Liver (tissue), 8 donors: ENCODE measurements at regions not wholly inside any gene's neighbourhood (a gene's known extent, or its start where the extent isn't known, plus 50 kb on each side); places are given as distances from the start of the nearest gene placed in this dataset.

ENCODE experiments used
- DNase-seq: peaks from one replicate; pipeline ENCODE4 v3.0.0-alpha.2; 2017; ENCODE audit warnings: low spot score
- H3K27ac ChIP-seq, 2 donors: one replicate each; pipeline ENCODE4 v1.7.0; 2013; ENCODE audit warnings: inconsistent platforms in 2 of 2, low read length in 2 of 2, control low read depth in 1 of 2, low read depth in 1 of 2, mild to moderate bottlenecking in 1 of 2
- H3K27me3 ChIP-seq, 4 donors: one replicate each; pipeline versions ENCODE4 v1.6.1 to v1.7.0; 2013; ENCODE audit warnings: low read length in 3 of 4, inconsistent platforms in 1 of 4, mild to moderate bottlenecking in 1 of 4, moderate library complexity in 1 of 4; ENCODE audit not compliant: control insufficient read depth in 4 of 4, insufficient read depth in 4 of 4
- H3K36me3 ChIP-seq, 4 donors: one replicate each; pipeline versions ENCODE4 v1.6.1 to v1.7.0; 2013; ENCODE audit warnings: low read length in 3 of 4, mild to moderate bottlenecking in 3 of 4, low read depth in 1 of 4, moderate library complexity in 1 of 4; ENCODE audit not compliant: control insufficient read depth in 4 of 4, insufficient read depth in 3 of 4
- H3K4me1 ChIP-seq, 4 donors: one replicate each; pipeline versions ENCODE4 v1.6.1 to v1.7.0; 2013; ENCODE audit warnings: low read length in 3 of 4, mild to moderate bottlenecking in 3 of 4, moderate library complexity in 1 of 4; ENCODE audit not compliant: control insufficient read depth in 4 of 4, insufficient read depth in 4 of 4
- H3K4me3 ChIP-seq, 3 donors: one replicate each; pipeline versions ENCODE4 v1.6.1 to v1.7.0; 2013; ENCODE audit warnings: low read length in 3 of 3, control low read depth in 1 of 3, low read depth in 1 of 3, mild to moderate bottlenecking in 1 of 3
- H3K9ac ChIP-seq, 2 donors: one replicate each; pipeline ENCODE4 v1.7.0; 2013; ENCODE audit warnings: low read length in 2 of 2, mild to moderate bottlenecking in 2 of 2, moderate library complexity in 2 of 2, control low read depth in 1 of 2, low read depth in 1 of 2
- H3K9me3 ChIP-seq, 4 donors: one replicate each; pipeline versions ENCODE4 v1.6.1 to v1.7.0; 2013; ENCODE audit warnings: low read length in 3 of 4; ENCODE audit not compliant: control insufficient read depth in 4 of 4
- ATF3 ChIP-seq: IDR thresholded peaks from 2 replicates; pipeline ENCODE4 v1.6.1; 2016; ENCODE audit warnings: antibody characterized with exemption
- EGR1 ChIP-seq, 2 donors: IDR thresholded peaks; 2 replicates each; pipeline ENCODE4 v1.6.1; 2016 to 2018; ENCODE audit warnings: antibody characterized with exemption in 2 of 2, low read depth in 2 of 2
- FOXA1 ChIP-seq: IDR thresholded peaks from 2 replicates; pipeline ENCODE4 v1.6.1; 2016; ENCODE audit warnings: antibody characterized with exemption
- FOXA2 ChIP-seq: IDR thresholded peaks from 2 replicates; pipeline ENCODE4 v1.6.1; 2016; ENCODE audit warnings: antibody characterized with exemption
- GABPA ChIP-seq, 2 donors: IDR thresholded peaks in 1 of 2; conservative IDR thresholded peaks in 1 of 2; 2 replicates each; pipeline ENCODE4 v1.6.1; 2016; ENCODE audit warnings: antibody characterized with exemption in 2 of 2, mild to moderate bottlenecking in 1 of 2, moderate library complexity in 1 of 2
- HNF4A ChIP-seq, 2 donors: conservative IDR thresholded peaks; 2 replicates each; pipeline ENCODE4 v1.6.1; 2016; ENCODE audit warnings: antibody characterized with exemption in 2 of 2, mild to moderate bottlenecking in 2 of 2
- JUND ChIP-seq, 2 donors: IDR thresholded peaks; 2 replicates each; pipeline ENCODE4 v1.6.1; 2016; ENCODE audit warnings: antibody characterized with exemption in 2 of 2
- MAX ChIP-seq: IDR thresholded peaks from 2 replicates; pipeline ENCODE4 v1.6.1; 2016; ENCODE audit warnings: antibody characterized with exemption
- NR2F2 ChIP-seq: IDR thresholded peaks from 2 replicates; pipeline ENCODE4 v1.6.1; 2016; ENCODE audit warnings: antibody characterized with exemption
- RAD21 ChIP-seq, 2 donors: IDR thresholded peaks; 2 replicates each; pipeline ENCODE4 v1.6.1; 2016; ENCODE audit warnings: antibody characterized with exemption in 2 of 2, mild to moderate bottlenecking in 2 of 2
- RXRA ChIP-seq, 2 donors: IDR thresholded peaks; 2 replicates each; pipeline ENCODE4 v1.6.1; 2017 to 2018; ENCODE audit warnings: antibody characterized with exemption in 2 of 2, mild to moderate bottlenecking in 1 of 2
- SP1 ChIP-seq: IDR thresholded peaks from 2 replicates; pipeline ENCODE4 v1.6.1; 2018; ENCODE audit warnings: antibody characterized with exemption, mild to moderate bottlenecking
- WGBS: extraction: QIAGEN DNeasy Blood & Tissue Kit; methylation state at CpG from one replicate; pipeline ENCODE4 v1.1.7; 2013; 5-methylcytosine and 5-hydroxymethylcytosine counted together
- TF ChIP-seq, protein P1 (sequence below): fragments of 150-350 bp; IDR thresholded peaks from 2 replicates; pipeline ENCODE4 v1.5.1; 2017; ENCODE audit warnings: improper control_type of control experiment, low read depth, low read length; ENCODE audit not compliant: missing input control
- TF ChIP-seq, protein P2 (sequence below): IDR thresholded peaks from 2 replicates; pipeline ENCODE4 v1.6.1; 2016; ENCODE audit warnings: antibody characterized with exemption, mild to moderate bottlenecking
- donor health status: healthy.
- donor health status: healthy.
- donor health status: healthy.
- donor health status: healthy.
- donor health status: healthy.

DNA sequence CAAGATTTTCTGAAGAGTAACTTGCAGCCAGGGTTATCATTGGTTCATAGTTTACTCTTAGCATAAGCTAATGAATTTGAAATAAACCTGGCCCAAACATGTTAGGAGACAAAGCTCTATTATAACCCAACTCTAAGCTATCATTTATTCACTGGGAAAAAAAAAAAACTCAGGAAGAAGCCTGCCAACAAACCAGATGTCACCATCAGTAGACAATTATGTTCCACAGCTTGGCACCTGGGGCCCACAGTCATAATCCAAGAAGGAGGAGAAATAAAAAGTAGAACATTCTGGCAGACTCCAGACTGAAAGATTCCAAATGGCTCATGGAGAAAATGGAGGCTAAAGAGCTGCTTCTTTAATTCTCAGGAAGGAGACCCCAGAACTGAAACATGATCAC, 100.0 kb upstream of the CNR1 start (continued):
- TF ChIP-seq, protein P1, sequence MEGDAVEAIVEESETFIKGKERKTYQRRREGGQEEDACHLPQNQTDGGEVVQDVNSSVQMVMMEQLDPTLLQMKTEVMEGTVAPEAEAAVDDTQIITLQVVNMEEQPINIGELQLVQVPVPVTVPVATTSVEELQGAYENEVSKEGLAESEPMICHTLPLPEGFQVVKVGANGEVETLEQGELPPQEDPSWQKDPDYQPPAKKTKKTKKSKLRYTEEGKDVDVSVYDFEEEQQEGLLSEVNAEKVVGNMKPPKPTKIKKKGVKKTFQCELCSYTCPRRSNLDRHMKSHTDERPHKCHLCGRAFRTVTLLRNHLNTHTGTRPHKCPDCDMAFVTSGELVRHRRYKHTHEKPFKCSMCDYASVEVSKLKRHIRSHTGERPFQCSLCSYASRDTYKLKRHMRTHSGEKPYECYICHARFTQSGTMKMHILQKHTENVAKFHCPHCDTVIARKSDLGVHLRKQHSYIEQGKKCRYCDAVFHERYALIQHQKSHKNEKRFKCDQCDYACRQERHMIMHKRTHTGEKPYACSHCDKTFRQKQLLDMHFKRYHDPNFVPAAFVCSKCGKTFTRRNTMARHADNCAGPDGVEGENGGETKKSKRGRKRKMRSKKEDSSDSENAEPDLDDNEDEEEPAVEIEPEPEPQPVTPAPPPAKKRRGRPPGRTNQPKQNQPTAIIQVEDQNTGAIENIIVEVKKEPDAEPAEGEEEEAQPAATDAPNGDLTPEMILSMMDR, result no peak
- no peak for TF ChIP-seq RAD21 (IDR thresholded peaks at IDR 0.05)
- TF ChIP-seq SP1, result no peak

DNA sequence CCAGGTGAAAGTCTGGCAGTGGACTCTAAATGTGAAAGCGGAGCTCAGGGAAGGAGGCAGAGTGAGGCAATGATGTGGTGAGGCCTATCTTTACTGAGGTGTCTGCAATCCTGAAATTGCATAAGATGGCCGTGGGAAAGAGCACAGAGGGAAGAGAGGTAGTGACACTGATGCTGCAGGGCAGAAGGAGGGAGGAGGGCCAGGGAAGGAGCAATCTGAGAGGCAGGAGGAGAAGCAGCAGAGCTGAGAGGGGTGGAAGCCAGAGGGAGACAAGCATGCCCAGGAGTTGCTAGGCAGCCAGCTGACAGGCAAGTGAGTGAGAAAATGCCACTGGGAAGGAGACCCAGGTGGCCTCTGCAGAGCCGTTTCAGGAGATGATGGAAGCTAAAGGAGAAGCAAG, 97.4 kb upstream of the CNR1 start:
- Histone ChIP-seq H3K27ac (no peak overlapping the region), H3K9ac (no peak overlapping the region), H3K27me3 (peaks cover 0 to 3% (median 0%) of the 10 kb centered on the region in 4 donors), H3K4me3 (no peak overlapping the region), H3K4me1 (no peaks in the 10 kb centered on the region), H3K9me3 (no peaks in the 10 kb centered on the region), H3K36me3 (no peaks in the 10 kb centered on the region)
- TF ChIP-seq, protein P1, result no peak
- TF ChIP-seq FOXA1 (no peak), FOXA2 (no peak), NR2F2 (no peak), JUND (IDR thresholded peaks at IDR 0.05) (no peak), MAX (no peak), HNF4A (conservative IDR thresholded peaks at IDR 0.05) (no peak), SP1 (no peak), GABPA (IDR thresholded peaks at IDR 0.05 in 1 of 2, conservative IDR thresholded peaks at IDR 0.05 in 1 of 2) (no peak), EGR1 (IDR thresholded peaks at IDR 0.05; ENCODE audit: low read depth in 2 of 2) (no peak), RXRA (IDR thresholded peaks at IDR 0.05) (no peak), ATF3 (no peak)
- TF ChIP-seq, protein P2, sequence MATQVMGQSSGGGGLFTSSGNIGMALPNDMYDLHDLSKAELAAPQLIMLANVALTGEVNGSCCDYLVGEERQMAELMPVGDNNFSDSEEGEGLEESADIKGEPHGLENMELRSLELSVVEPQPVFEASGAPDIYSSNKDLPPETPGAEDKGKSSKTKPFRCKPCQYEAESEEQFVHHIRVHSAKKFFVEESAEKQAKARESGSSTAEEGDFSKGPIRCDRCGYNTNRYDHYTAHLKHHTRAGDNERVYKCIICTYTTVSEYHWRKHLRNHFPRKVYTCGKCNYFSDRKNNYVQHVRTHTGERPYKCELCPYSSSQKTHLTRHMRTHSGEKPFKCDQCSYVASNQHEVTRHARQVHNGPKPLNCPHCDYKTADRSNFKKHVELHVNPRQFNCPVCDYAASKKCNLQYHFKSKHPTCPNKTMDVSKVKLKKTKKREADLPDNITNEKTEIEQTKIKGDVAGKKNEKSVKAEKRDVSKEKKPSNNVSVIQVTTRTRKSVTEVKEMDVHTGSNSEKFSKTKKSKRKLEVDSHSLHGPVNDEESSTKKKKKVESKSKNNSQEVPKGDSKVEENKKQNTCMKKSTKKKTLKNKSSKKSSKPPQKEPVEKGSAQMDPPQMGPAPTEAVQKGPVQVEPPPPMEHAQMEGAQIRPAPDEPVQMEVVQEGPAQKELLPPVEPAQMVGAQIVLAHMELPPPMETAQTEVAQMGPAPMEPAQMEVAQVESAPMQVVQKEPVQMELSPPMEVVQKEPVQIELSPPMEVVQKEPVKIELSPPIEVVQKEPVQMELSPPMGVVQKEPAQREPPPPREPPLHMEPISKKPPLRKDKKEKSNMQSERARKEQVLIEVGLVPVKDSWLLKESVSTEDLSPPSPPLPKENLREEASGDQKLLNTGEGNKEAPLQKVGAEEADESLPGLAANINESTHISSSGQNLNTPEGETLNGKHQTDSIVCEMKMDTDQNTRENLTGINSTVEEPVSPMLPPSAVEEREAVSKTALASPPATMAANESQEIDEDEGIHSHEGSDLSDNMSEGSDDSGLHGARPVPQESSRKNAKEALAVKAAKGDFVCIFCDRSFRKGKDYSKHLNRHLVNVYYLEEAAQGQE, result no peak
- 59% methylated on average over 3 of the region's 3 CpGs for WGBS
- no peak for DNase-seq
